K562 (cell line): ENCODE measurements at regions not wholly inside any gene's neighbourhood (a gene's known extent, or its start where the extent isn't known, plus 50 kb on each side); places are given as distances from the start of the nearest gene placed in this dataset.

Experiments used
- ATAC-seq: fragments of 200-7000 bp; cut with Tn5 transposase; 3 replicates; pipeline ENCODE4 v1.9.1; 2020; ENCODE audit warnings: moderate library complexity
- BruUV-seq: library from RNA; stranded (reverse); fragments of 400-500 nt; replicated peaks from 2 replicates; lab custom pipeline; 2021; lab: Mats Ljungman, UMichigan
- CTCF ChIA-PET: fragments of 300-600 bp; formaldehyde crosslinking; extraction: SDS; loops from one replicate; lab custom pipeline; 2021; ENCODE audit warnings: low intra/inter-chr PET ratio; lab: Yijun Ruan, JAX
- POLR2A ChIA-PET: fragments of 300-600, 350-650 bp; sonication (Branson Sonifier 250); formaldehyde crosslinking; extraction: SDS; loops from one replicate; lab custom pipeline; 2021; ENCODE audit warnings: antibody characterized with exemption, inconsistent platforms; lab: Yijun Ruan, JAX
- DNase-seq, 4 experiments: peaks; one replicate each; pipeline versions ENCODE4 v3.0.0 to v3.0.0-alpha.2; 2011 to 2018; ENCODE audit warnings: low spot score in 3 of 4, mixed read lengths in 3 of 4; ENCODE audit errors: extremely low read depth in 1 of 4
- FAIRE-seq: peaks from 2 replicates; lab custom pipeline; 2011; peaks lifted over from hg19 to GRCh38; lab: Jason Lieb, UNC
- H2AFZ ChIP-seq: 2 replicates; pipeline ENCODE4 v1.6.0; 2011; ENCODE audit warnings: low read depth, low read length, control low read depth, inconsistent platforms
- H3K27ac ChIP-seq: fragments of 200-600 bp; 3 replicates; pipeline ENCODE4 v1.8.0; 2011; ENCODE audit warnings: low read depth, mild to moderate bottlenecking, control low read depth, inconsistent platforms, low read length, moderate library complexity, mixed read lengths; ENCODE audit errors: extremely low read depth
- H3K27me3 ChIP-seq, 2 experiments: fragments of 300-600 bp in 1 of 2; 2 replicates in 1 of 2; 3 replicates in 1 of 2; pipeline versions ENCODE4 v1.6.0 to v1.8.0; 2011; ENCODE audit warnings: inconsistent platforms in 2 of 2, low read length in 2 of 2, mild to moderate bottlenecking in 1 of 2, mixed read lengths in 1 of 2, moderate library complexity in 1 of 2; ENCODE audit not compliant: control insufficient read depth in 2 of 2, insufficient read depth in 2 of 2
- H3K36me3 ChIP-seq: fragments of 300-600 bp; 3 replicates; pipeline ENCODE4 v1.8.0; 2011; ENCODE audit warnings: mild to moderate bottlenecking, low read length, inconsistent platforms; ENCODE audit not compliant: control insufficient read depth, insufficient read depth
- H3K4me1 ChIP-seq, 2 experiments: fragments of 200-600 bp in 1 of 2; replicated peaks in 1 of 2; 2 replicates in 1 of 2; 3 replicates in 1 of 2; pipeline versions ENCODE4 v1.5.1 to v1.8.0; 2011; ENCODE audit warnings: inconsistent platforms in 2 of 2, low read length in 2 of 2, mild to moderate bottlenecking in 1 of 2, mixed read lengths in 1 of 2, moderate library complexity in 1 of 2; ENCODE audit not compliant: control insufficient read depth in 2 of 2, insufficient read depth in 2 of 2
- H3K4me2 ChIP-seq: 2 replicates; pipeline ENCODE4 v1.6.1; 2011; ENCODE audit warnings: low read length, control low read depth, inconsistent platforms, mixed read lengths; ENCODE audit not compliant: insufficient read depth
- H3K4me3 ChIP-seq: fragments of 200-600 bp; sonication (generic), shearing (Covaris generic); 2 replicates; pipeline ENCODE4 v1.5.1; 2016; ENCODE audit warnings: control low read depth, inconsistent platforms
- H3K79me2 ChIP-seq: fragments of 200-600 bp; 3 replicates; pipeline ENCODE4 v1.8.0; 2011; ENCODE audit warnings: low read length, inconsistent platforms; ENCODE audit not compliant: control insufficient read depth, insufficient read depth
- H3K9ac ChIP-seq, 2 experiments: 2 replicates each; pipeline versions ENCODE4 v1.6.0 to v1.6.1; 2011; ENCODE audit warnings: low read depth in 2 of 2, low read length in 2 of 2, control low read depth in 1 of 2, inconsistent platforms in 1 of 2, mild to moderate bottlenecking in 1 of 2, mixed read lengths in 1 of 2; ENCODE audit not compliant: insufficient read depth in 1 of 2
- H3K9me1 ChIP-seq: one replicate; pipeline ENCODE4 v1.6.0; 2011; ENCODE audit warnings: inconsistent platforms, mild to moderate bottlenecking, low read length, moderate library complexity; ENCODE audit not compliant: control insufficient read depth, insufficient read depth
- H3K9me3 ChIP-seq: replicated peaks from 2 replicates; pipeline ENCODE4 v1.5.1; 2011; ENCODE audit warnings: low read depth, low read length, inconsistent platforms; ENCODE audit not compliant: control insufficient read depth, insufficient read depth
- H4K20me1 ChIP-seq: replicated peaks from 2 replicates; pipeline ENCODE4 v1.6.1; 2011; ENCODE audit warnings: low read length, inconsistent platforms, mixed read lengths; ENCODE audit not compliant: control insufficient read depth, insufficient read depth
- BCL6 ChIP-seq: fragments of 250-450 bp; sonication (Bioruptor Pico); IDR thresholded peaks from 2 replicates; pipeline ENCODE4 v1.4.0; 2020
- CBFB ChIP-seq: sonication (generic); formaldehyde crosslinking; IDR thresholded peaks from 2 replicates; pipeline ENCODE4 v1.4.0; 2020; ENCODE audit warnings: mild to moderate bottlenecking, missing genetic modification reagents
- CCAR2 ChIP-seq: fragments of 200-400 bp; formaldehyde crosslinking; IDR thresholded peaks from 2 replicates; pipeline ENCODE4 v1.6.1; 2017; ENCODE audit warnings: mild to moderate bottlenecking, low read depth, low read length
- CEBPB ChIP-seq: fragments of 450-650 bp; IDR thresholded peaks from 2 replicates; pipeline ENCODE4 v1.6.1; 2016; ENCODE audit warnings: missing genetic modification characterization, missing compliant biosample characterization
- FIP1L1 ChIP-seq: fragments of 200-400 bp; formaldehyde crosslinking; IDR thresholded peaks from 2 replicates; pipeline ENCODE4 v1.6.1; 2018; ENCODE audit warnings: mild to moderate bottlenecking, low read depth, low read length; ENCODE audit not compliant: poor library complexity, severe bottlenecking
- HLTF ChIP-seq: fragments of 450-650 bp; IDR thresholded peaks from 2 replicates; pipeline ENCODE4 v1.6.1; 2016
- HNRNPH1 ChIP-seq: fragments of 200-400 bp; formaldehyde crosslinking; optimal IDR thresholded peaks from 2 replicates; pipeline ENCODE3; 2017; ENCODE audit warnings: low read depth, mild to moderate bottlenecking, low read length, moderate library complexity
- NR1H2 ChIP-seq: sonication (generic); formaldehyde crosslinking; IDR thresholded peaks from 2 replicates; pipeline ENCODE4 v1.4.0; 2020; ENCODE audit warnings: mild to moderate bottlenecking, missing genetic modification reagents
- NR2F6 ChIP-seq: fragments of 450-650 bp; formaldehyde crosslinking; IDR thresholded peaks from 2 replicates; pipeline ENCODE4 v1.4.0; 2020; ENCODE audit warnings: mild to moderate bottlenecking
- POLR2B ChIP-seq: fragments of 450-650 bp; IDR thresholded peaks from 2 replicates; pipeline ENCODE4 v1.6.1; 2018; ENCODE audit warnings: low read depth; ENCODE audit not compliant: partially characterized antibody
- POLR2G ChIP-seq: fragments of 200-400 bp; formaldehyde crosslinking; IDR thresholded peaks from 2 replicates; pipeline ENCODE4 v1.6.1; 2017; ENCODE audit warnings: low read depth, mild to moderate bottlenecking, antibody characterized with exemption, low read length, moderate library complexity
- POLR2H ChIP-seq: IDR thresholded peaks from 2 replicates; pipeline ENCODE4 v1.6.1; 2016; ENCODE audit warnings: missing genetic modification characterization, low read depth, mild to moderate bottlenecking, control low read depth, missing compliant biosample characterization, moderate library complexity
- ZNF639 ChIP-seq, 2 experiments: fragments of 200-800 bp in 1 of 2; sonication (Bioruptor generic) in 1 of 2; sonication (generic) in 1 of 2; formaldehyde crosslinking in 1 of 2; IDR thresholded peaks in 1 of 2; conservative IDR thresholded peaks in 1 of 2; 2 replicates each; pipeline versions ENCODE4 v1.5.0 to v1.6.1; 2016 to 2020; ENCODE audit warnings: missing compliant biosample characterization in 1 of 2, missing genetic modification characterization in 1 of 2, missing genetic modification reagents in 1 of 2
- ZNF79 ChIP-seq: fragments of 250-450 bp; sonication (Bioruptor Pico); IDR thresholded peaks from 2 replicates; pipeline ENCODE4 v1.4.0; 2020; ENCODE audit warnings: low read depth, mild to moderate bottlenecking, moderate library complexity
- WGBS: fragments of 100-300 bp; shearing (Covaris generic); methylation state at CpG from one replicate; pipeline ENCODE4 v1.1.6; 2016; ENCODE audit warnings: low coverage, mixed read lengths; ENCODE audit not compliant: insufficient coverage; ENCODE audit errors: missing lambda C conversion rate; 5-methylcytosine and 5-hydroxymethylcytosine counted together
- in situ Hi-C: fragments of 300-500 bp; cut with MboI; formaldehyde crosslinking; loops from 4 replicates; pipeline ENCODE4 v1.15.0; 2018; ENCODE audit warnings: inconsistent platforms, mixed read lengths
- intact Hi-C: fragments of 100-400 bp; cut with micrococcal nuclease; formaldehyde crosslinking; loops from 2 replicates; pipeline ENCODE4 v1.14.2; 2022
- TF ChIP-seq, protein P1 (sequence below): sonication (generic); formaldehyde crosslinking; IDR thresholded peaks from 2 replicates; pipeline ENCODE4 v1.4.0; 2020; ENCODE audit warnings: mild to moderate bottlenecking, missing genetic modification reagents

DNA sequence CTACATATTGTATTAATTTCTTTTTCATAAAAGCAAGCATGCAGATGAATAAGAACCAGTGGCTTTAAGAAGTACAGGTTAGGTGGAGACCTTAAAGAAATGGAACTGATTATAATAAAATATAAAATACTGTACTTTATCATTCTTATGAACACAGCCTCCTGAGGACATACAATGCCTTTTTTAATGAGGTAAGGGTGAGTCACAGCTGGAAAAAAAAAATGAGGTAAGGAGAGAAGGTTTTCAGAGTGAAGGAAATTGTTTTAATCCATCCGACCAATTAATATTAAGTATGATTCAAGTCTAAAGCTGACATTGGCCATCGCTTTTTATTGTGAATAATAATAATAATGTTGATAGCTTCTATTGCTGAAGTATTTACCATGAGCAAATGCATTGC lies 170.3 kb upstream of the SOX2 start:
- Histone ChIP-seq H3K36me3 (no peaks in the 10 kb centered on the region), H3K4me1 (no peaks in the 10 kb centered on the region), H4K20me1 (no peaks in the 10 kb centered on the region), H3K27ac (no peak overlapping the region), H3K4me3 (no peak overlapping the region), H3K9me3 (no peaks in the 10 kb centered on the region), H3K79me2 (no peaks in the 10 kb centered on the region), H2AFZ (no peak overlapping the region), H3K4me2 (no peak overlapping the region), H3K27me3 (no peaks in the 10 kb centered on the region), H3K9me1 (no peaks in the 10 kb centered on the region), H3K9ac (no peak overlapping the region)
- intact Hi-C loops: no loop called here
- CTCF ChIA-PET: no interaction called here
- DNase-seq: no peak
- in situ Hi-C loops: no loop called here
- FAIRE-seq: no peak
- POLR2A ChIA-PET: no interaction called here
- no TSS peak for BruUV-seq
- 0% methylated on average over 2 of the region's 2 CpGs for WGBS
- no peak for ATAC-seq
- TF ChIP-seq HLTF (no peak), POLR2H (tag) (no peak), HNRNPH1 (no peak), CBFB (no peak), FIP1L1 (no peak), POLR2G (no peak), NR2F6 (CRISPR knock-in tag) (no peak)

DNA sequence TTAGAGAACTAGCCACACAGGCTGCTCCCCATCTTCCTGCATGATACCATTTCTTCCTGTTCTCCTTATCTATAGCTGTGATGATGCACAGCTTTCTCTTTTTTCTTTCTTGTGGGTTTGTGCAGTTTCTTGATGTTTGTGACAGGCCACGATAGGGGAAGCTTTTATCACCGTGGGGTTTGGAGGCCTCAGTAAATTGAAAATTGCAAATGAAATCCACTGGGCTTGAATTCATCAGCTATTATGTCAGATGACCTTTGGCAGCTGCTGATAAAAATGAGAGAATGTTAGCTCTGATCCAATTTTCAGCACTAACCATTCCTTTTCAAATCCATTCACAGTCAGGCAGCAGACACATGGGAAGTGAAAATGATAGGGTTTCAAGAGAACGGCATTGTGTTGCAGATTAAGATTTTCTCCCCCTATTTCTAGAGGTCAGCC lies 176.9 kb upstream of the SOX2 start:
- no TSS peak for BruUV-seq
- no peaks in the 10 kb centered on the region for H3K9me1 ChIP-seq
- no peaks in the 10 kb centered on the region for H4K20me1 ChIP-seq
- TF ChIP-seq CEBPB (tag) (no peak), CCAR2 (no peak), NR1H2 (CRISPR knock-in tag) (no peak), ZNF639 (CRISPR knock-in tag; conservative IDR thresholded peaks at IDR 0.05 in 1 of 2, IDR thresholded peaks at IDR 0.05 in 1 of 2) (no peak), ZNF79 (CRISPR knock-in tag) (no peak), POLR2B (no peak), BCL6 (CRISPR knock-in tag) (no peak)
- TF ChIP-seq, protein P1, sequence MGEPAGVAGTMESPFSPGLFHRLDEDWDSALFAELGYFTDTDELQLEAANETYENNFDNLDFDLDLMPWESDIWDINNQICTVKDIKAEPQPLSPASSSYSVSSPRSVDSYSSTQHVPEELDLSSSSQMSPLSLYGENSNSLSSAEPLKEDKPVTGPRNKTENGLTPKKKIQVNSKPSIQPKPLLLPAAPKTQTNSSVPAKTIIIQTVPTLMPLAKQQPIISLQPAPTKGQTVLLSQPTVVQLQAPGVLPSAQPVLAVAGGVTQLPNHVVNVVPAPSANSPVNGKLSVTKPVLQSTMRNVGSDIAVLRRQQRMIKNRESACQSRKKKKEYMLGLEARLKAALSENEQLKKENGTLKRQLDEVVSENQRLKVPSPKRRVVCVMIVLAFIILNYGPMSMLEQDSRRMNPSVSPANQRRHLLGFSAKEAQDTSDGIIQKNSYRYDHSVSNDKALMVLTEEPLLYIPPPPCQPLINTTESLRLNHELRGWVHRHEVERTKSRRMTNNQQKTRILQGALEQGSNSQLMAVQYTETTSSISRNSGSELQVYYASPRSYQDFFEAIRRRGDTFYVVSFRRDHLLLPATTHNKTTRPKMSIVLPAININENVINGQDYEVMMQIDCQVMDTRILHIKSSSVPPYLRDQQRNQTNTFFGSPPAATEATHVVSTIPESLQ (CRISPR knock-in tag): no peak

More for the DNA sequence above, 176.9 kb upstream of the SOX2 start:
- Histone ChIP-seq H3K36me3 (no peaks in the 10 kb centered on the region), H3K4me3 (no peak overlapping the region), H3K9ac (no peak overlapping the region), H3K27ac (no peak overlapping the region), H2AFZ (no peak overlapping the region), H3K27me3 (no peaks in the 10 kb centered on the region), H3K4me1 (no peaks in the 10 kb centered on the region), H3K79me2 (no peaks in the 10 kb centered on the region), H3K4me2 (no peak overlapping the region), H3K9me3 (no peaks in the 10 kb centered on the region)
- ATAC-seq (no peak), DNase-seq (no peak), FAIRE-seq (no peak)
- POLR2A ChIA-PET: no interaction called here
- in situ Hi-C loops (no loop called here), intact Hi-C loops (no loop called here)
- 0% methylated on average over 3 of the region's 3 CpGs for WGBS
- CTCF ChIA-PET: no interaction called here
